Stimulated activated CD4-positive, alpha-beta T cell treated with anti-CD3 and anti-CD28 coated beads, Interleukin-1b, Interleukin-23, amount 100 ng/mL, for 24 hours (primary cell): ENCODE measurements at regions not wholly inside any gene's neighbourhood (a gene's known extent, or its start where the extent isn't known, plus 50 kb on each side); places are given as distances from the start of the nearest gene placed in this dataset.
"Not testable (repeated sequence)": the region's sequence is repeated elsewhere in the genome, so short reads cannot be mapped to it uniquely, and the experiment has no call there.

Experiments used
- DNase-seq, 4 experiments: peaks; one replicate each; pipeline ENCODE4 v3.0.0-alpha.2; 2020; ENCODE audit warnings: low read depth in 4 of 4, low spot score in 1 of 4

DNA sequence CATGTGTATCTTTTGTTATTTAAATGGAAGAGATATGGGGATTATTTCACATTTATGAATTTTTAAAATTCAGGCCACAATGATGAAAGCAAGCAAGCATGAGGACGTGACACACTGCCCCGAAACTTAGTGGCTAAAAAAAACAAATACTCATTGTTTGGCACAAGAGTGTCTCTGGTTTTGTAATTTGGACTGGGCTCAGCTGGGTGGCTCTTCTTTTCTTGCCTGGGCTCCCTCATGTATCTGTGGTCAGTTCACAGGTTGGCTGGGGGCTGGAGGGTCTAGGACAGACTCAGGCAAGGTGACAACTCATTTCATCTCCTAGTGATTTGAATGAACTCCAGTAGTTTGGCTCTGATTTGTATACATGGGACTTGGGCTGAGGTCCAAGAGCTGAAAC lies 238.4 kb upstream of the PRKX start:
- no peak for DNase-seq

DNA sequence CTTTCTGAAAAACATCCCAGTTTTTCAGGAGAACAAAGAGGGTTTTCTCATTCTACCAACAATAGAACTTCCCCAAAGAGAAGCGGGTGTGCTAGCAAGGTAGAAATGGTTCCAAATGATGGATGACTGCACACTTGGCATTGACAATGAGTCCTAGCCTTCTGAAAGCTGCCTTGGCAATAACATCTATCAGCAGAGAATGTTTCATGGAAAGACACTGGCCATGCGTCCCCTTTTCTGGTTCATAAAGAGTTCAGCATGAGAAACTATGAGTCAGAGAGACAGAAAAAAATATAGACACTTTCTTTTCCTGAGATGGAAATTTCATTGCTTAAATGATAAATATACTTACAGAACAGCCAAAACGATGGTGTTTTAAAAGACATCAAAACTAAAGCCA lies 236.9 kb upstream of the PRKX start:
- DNase-seq = no peak

DNA sequence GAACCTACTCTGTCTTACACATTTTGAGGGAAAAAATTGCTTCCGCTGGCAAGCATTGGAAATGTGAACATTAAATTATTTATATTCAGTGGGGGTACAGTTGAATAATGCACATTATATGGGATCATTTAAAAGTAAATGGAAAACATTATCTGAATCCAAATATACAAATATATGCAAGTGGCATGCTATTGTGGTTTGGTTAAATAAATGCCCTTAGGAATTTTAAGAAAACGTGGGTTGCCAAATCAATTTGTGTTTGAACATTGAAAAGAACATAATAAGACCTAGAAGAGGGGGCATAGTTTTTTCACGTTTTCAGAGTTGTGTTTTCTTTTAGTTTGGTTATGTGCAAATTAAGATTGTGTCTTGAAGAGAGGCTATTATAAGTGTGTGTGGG lies 230.5 kb upstream of the PRKX start:
- no peak for DNase-seq

DNA sequence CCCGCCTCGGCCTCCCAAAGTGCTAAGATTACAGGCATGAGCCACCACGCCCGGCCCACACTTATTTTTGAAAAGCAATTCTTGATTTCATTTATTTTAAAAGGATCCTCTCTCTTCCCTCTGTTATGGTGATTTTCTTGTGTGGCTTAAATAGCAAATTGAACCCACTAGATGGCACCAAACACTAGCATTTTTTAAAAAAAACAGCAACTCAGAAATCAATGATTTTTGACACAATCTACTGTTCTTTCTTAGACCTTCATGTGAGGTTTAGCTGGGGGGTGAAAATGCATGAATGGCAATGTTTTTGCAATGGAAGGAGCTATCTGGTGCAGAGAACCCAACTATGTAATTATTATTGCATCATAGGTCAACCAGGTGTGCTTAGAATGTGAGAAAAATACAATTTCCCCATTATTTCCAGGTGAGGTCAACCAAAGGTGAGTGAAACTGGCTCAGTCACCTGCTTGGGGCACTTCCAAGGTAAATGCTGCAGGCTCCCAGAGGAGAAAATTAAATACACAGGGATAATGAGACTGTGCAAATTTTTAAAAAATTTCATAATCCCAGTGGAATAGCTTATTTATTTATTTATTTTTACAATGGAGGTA lies 226.7 kb upstream of the PRKX start:
- no peak for DNase-seq

DNA sequence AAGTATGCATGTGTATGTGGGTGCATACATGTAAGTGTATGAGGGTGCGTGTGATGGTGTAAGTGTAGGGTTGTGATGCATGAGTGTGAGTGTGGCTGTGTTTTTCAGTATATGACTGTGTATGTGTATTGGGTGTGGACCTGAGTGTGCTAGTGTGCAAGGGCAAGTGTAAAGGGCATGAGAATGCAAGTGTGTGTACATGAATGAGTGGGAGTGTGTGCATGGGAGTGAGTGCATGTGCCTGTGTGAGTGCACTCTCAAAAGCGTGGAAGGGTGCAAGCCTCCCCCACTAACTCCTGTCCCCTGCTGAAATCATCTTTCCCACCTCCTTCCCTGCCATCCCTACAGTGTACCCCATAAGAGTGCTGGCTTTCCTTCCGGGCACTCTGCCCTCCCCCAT lies 225.1 kb upstream of the PRKX start:
- DNase-seq = no peak

DNA sequence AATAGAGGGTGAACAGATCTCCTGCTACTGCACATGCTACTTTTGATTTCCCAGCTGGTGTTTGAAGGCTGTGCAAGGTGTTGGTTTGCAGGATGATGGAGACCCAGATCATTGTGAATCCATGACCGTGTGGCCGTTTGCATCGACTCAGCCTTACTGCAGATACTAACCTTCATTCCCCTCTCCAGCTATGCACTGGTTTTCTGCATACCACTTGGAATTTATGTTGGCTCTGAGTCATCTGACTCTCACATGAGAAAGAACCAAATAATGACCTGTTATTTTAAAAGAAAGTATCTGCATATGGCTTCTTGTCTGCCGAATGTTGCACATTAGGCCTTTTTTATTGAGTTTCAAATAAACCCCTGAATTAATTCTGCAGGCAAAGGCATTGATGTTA lies 221.7 kb upstream of the PRKX start:
- DNase-seq = not testable (repeated sequence)

DNA sequence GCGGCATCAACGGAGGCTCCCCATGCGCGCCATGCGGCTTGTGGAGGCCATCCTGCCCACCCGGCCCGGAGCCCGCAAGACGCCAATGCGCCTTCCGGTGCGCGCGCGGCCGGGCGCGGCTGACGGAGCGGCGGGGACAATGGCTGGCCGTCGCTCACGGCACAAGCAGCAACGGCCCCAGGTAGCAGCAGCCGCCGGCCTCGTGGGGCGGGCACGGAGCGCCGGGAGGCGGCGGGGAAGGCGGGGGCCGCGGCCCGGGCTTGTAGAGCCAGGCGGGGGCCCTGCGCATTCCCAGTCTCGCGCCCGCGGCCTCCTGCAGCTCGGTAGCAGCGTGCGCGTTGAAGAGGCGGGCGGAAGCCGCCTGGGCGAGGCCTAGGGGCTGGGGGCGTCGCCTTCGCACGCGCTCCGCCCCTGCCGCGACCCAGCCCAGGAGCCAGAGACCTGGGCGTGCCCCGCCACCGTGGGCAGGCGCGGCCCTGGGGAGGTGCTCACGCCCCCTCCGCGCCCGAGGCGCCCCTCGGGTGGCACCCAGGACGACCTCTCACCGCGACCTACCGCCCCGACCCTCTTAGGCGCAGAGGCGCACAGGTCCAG lies 207.1 kb upstream of the PRKX start:
- DNase-seq = not testable (repeated sequence)

DNA sequence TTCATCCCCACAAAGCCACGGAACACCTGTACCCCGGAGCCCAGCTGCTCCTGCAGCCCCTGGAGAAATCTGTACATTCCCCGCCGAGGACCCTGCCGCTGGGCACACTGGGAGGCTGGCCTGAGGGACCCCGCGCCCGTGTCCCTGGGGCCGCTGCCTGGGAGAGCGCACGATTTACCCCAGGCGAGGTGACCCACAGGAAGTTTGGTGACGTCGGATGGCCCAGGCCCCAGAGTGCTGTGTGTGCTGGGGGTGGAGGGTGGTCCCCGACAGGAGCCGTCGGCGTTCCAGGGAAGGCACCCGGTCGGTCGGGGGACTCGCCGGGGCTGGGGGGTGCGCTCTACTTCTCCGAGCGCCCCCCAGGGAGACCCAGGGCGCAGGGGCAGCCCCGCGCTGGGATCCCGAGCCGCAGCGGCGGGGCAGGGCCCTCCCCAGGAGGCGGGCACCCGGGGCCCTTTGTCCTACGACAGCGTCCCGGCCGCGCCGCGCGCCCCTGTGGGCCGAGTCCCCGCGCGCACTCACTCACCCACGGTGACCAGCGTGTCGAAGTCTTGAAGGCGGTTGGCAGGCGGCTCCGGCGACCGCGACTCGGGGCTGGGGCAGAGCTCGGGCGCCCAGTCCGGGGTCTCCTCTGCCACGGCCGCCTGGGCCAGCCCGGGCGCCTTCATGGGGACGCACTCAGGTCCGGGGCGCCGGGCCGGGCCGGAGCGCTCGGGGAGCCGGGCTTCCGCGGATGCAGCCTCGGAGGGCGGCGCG lies 206.4 kb upstream of the PRKX start:
- DNase-seq = not testable (repeated sequence)

DNA sequence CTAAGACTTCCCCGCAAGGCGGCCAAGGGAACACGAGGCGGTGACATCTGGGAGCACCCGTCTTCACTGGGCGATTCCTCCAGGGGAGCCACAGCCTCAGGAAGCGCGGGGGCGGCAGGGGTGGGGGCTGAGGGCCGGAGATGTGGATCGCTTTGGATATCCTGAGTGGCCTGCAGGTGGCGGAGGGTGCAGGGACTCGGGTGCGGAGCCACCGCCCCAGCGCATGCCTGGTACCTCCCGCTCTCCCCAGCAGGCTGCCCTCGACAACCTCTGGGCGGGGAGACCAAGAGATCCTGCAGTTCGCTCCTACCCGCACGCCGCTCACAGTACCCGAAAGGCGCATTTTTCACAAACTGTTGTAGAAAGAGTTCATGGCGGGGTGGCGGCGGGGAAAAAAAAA lies 201.4 kb upstream of the PRKX start:
- not testable (repeated sequence) for DNase-seq

DNA sequence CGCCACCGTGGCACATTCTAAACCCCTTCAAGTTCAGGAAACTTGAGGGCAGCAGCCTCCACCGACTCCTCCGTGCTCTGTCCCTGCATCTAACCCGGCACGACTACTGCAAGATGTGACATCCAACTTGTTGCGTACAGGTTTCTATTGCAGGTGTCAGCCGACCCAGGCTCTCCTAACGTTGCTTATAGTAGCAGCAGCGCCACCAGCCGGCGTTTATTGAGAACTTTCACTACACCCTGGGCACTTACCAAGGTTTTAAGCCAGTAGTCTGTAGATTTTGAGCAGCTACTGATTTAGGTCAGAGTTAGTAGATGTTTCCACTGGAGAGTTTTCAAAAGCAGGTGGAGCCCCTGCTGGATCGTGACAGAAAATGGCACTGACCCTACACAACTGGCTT lies 200.6 kb upstream of the PRKX start:
- DNase-seq = not testable (repeated sequence)

DNA sequence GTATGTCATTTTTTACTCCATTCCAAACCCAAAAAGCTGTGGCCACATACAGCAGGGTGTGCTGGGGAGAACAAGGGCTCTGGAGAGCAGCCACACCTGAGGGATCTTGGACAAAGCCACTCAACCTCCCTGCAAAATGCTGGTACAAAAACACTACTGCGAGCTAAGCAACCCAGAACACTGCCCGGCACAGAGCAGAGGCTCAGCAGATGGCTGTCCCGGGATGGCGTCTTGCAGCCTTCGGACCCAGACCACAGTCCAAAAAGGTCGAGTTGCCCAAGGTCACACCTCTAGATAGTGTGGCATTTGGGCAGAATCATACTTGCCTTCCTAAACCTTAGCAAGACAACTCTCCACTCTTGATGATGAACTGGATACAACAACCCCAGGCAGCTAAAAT lies 197.6 kb upstream of the PRKX start:
- not testable (repeated sequence) for DNase-seq

DNA sequence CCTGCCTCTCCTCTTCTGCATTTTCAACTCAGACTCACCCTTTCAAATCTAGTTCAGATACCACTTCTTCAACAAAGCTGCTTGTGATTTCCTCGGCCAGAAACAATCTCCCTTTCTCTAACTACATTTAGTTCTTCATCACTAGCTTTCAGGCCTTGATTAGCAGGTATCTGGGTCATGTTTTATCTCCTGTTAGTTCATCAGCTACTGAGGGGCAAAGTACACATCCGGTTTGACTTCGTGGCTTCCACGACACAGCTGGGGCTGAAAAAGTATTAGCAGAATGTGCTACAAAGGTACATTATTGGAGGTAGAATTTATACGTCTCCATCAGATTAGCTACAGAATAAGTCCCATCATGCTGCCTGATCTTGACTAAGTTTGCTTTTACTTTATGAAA lies 197.2 kb upstream of the PRKX start:
- not testable (repeated sequence) for DNase-seq

DNA sequence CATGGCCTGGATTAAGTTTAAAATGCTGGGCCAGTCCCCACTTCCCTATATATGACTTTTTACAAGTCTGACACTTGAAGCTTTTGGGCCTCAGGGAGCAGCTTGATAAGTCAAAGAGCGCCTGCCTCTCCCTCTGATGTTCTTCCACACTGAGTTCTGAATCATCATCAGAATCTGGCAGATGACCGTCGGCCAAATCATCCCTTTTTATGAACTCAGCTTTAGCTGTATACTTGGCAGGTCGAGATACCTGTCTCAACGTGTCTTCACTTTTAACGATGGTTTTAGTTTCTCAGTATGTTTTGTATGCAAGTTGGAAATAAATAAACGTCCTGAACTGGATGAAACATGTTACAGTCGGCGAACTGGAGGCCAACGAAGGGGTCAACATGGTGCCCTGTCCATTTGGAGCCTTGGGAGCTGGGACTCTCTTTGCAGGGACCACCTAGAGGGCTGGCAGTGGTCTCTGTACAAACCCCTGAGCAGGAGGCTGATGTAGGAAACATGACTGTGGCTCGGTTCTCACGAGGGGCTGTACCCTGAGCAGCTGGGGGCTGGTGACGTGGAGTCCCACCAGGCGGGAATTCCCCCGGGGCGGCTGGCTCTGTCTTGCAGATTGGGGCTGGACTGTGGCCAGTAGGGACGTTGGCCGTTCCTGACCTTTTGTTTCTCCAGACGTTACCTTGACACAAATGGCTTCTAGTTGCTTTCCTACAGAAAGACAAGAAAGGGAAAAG lies 192.2 kb upstream of the PRKX start:
- DNase-seq = not testable (repeated sequence)

DNA sequence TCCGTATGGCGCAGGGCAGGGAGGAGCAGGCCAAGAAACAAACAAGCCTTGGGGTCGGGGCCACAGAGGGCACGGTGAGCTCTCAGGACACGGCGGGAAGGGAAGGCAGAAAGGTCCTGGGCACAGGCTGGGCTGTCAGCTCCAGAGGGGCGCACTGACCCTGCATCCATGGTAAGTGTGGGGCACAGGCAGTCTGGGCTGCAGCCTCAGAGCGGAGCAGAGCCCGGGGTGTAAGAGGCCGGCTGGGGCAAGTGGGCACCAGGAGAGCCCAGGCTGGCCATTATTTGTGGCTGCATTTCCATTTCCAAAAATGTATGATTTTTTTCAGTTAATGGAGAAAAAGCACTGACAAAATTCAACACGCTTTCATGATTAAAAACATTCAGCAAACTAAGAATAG lies 188.8 kb upstream of the PRKX start:
- not testable (repeated sequence) for DNase-seq

DNA sequence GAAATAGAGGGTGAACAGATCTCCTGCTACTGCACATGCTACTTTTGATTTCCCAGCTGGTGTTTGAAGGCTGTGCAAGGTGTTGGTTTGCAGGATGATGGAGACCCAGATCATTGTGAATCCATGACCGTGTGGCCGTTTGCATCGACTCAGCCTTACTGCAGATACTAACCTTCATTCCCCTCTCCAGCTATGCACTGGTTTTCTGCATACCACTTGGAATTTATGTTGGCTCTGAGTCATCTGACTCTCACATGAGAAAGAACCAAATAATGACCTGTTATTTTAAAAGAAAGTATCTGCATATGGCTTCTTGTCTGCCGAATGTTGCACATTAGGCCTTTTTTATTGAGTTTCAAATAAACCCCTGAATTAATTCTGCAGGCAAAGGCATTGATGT lies 183.3 kb upstream of the PRKX start:
- DNase-seq = not testable (repeated sequence)

DNA sequence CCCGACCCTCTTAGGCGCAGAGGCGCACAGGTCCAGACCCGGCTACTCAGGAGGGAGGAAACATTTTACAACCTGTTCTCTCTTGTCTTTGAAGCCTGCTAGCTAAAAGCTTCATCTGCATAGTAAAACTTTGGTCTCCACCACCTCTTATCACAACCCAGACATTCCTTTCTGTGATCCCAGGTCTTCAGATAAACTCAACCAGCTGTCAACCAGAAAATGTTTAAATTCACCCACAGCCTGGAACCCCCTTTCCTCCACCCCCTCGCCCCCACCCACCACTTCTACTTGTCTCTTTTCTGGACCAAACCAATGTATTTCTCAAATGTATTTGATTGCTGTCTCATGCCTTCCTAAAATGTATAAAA lies 169.1 kb upstream of the PRKX start:
- not testable (repeated sequence) for DNase-seq

DNA sequence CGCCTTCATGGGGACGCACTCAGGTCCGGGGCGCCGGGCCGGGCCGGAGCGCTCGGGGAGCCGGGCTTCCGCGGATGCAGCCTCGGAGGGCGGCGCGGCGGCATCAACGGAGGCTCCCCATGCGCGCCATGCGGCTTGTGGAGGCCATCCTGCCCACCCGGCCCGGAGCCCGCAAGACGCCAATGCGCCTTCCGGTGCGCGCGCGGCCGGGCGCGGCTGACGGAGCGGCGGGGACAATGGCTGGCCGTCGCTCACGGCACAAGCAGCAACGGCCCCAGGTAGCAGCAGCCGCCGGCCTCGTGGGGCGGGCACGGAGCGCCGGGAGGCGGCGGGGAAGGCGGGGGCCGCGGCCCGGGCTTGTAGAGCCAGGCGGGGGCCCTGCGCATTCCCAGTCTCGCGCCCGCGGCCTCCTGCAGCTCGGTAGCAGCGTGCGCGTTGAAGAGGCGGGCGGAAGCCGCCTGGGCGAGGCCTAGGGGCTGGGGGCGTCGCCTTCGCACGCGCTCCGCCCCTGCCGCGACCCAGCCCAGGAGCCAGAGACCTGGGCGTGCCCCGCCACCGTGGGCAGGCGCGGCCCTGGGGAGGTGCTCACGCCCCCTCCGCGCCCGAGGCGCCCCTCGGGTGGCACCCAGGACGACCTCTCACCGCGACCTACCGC lies 168.6 kb upstream of the PRKX start:
- DNase-seq = not testable (repeated sequence)

DNA sequence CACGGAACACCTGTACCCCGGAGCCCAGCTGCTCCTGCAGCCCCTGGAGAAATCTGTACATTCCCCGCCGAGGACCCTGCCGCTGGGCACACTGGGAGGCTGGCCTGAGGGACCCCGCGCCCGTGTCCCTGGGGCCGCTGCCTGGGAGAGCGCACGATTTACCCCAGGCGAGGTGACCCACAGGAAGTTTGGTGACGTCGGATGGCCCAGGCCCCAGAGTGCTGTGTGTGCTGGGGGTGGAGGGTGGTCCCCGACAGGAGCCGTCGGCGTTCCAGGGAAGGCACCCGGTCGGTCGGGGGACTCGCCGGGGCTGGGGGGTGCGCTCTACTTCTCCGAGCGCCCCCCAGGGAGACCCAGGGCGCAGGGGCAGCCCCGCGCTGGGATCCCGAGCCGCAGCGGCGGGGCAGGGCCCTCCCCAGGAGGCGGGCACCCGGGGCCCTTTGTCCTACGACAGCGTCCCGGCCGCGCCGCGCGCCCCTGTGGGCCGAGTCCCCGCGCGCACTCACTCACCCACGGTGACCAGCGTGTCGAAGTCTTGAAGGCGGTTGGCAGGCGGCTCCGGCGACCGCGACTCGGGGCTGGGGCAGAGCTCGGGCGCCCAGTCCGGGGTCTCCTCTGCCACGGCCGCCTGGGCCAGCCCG lies 167.9 kb upstream of the PRKX start:
- DNase-seq = not testable (repeated sequence)

DNA sequence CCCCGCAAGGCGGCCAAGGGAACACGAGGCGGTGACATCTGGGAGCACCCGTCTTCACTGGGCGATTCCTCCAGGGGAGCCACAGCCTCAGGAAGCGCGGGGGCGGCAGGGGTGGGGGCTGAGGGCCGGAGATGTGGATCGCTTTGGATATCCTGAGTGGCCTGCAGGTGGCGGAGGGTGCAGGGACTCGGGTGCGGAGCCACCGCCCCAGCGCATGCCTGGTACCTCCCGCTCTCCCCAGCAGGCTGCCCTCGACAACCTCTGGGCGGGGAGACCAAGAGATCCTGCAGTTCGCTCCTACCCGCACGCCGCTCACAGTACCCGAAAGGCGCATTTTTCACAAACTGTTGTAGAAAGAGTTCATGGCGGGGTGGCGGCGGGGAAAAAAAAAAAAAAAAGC lies 162.9 kb upstream of the PRKX start:
- DNase-seq = not testable (repeated sequence)

DNA sequence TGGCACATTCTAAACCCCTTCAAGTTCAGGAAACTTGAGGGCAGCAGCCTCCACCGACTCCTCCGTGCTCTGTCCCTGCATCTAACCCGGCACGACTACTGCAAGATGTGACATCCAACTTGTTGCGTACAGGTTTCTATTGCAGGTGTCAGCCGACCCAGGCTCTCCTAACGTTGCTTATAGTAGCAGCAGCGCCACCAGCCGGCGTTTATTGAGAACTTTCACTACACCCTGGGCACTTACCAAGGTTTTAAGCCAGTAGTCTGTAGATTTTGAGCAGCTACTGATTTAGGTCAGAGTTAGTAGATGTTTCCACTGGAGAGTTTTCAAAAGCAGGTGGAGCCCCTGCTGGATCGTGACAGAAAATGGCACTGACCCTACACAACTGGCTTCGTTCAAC lies 162.2 kb upstream of the PRKX start:
- not testable (repeated sequence) for DNase-seq
